KG1 (cell line): ENCODE measurements at regions not wholly inside any gene's neighbourhood (a gene's known extent, or its start where the extent isn't known, plus 50 kb on each side); places are given as distances from the start of the nearest gene placed in this dataset.
"Not testable (repeated sequence)": the region's sequence is repeated elsewhere in the genome, so short reads cannot be mapped to it uniquely, and the experiment has no call there.

Source experiments
- DNase-seq: peaks from one replicate; lab custom pipeline; 2025; lab: John Stamatoyannopoulos, UW

DNA sequence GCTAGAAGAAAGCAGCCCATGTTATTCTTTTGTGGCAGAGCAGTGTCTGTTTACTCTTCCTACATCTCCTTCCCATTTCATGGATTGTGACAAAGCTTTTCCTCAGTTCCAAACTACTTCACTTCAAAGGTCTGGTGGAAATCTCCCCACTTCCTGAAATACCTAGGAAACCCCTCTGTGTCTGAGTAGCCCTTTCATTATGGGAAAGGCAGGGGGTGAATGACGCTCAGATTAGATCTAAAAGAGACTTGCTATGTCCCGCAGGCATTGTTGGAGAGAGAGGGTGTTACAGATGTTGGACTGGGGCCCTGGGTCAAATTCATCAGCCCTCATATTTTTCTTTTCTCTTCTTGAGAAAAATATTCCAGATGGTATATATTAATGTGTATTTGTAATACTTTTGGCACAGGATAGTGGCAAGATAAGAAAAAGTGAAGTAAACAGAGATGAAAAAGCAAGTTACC is 675.0 kb downstream of the IRS1 start:
- DNase-seq, result no peak

DNA sequence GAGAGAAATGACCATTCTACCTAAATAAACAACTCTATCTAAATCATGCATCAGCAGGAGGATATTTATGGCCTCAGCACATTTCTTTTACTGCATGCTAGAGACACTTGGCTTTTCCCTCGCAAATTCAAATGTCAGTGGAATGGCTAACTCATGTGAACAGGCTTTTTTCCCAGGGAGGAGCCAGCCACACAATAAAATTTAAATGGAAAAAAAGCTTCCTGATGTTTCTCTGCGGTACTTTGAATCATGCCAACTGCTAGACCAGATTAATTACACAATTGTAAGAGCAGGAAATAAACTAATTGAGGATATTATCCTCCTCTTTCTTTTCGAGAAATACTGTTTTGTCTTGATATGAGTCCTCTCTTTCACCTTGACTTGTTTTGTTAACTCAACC is 676.3 kb downstream of the IRS1 start:
- DNase-seq, result no peak

DNA sequence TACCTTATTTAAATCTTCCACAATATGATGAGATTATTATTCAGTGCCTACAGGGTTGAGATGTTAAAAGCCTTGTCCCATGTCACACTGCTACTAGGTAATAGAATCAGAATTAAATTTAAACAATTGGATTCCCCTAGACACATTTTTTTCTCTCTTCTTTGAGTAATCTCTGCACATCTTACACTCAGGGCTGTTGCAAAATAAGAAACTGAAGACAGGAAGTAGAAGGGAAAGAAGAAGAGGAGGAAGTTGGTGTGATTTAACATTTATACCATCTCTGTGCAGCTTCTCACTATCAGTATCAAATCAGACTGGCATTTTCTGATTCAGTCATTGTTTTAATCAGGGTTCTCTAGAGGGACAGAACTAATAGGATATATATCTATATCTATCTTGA is 677.6 kb downstream of the IRS1 start:
- DNase-seq, result no peak

DNA sequence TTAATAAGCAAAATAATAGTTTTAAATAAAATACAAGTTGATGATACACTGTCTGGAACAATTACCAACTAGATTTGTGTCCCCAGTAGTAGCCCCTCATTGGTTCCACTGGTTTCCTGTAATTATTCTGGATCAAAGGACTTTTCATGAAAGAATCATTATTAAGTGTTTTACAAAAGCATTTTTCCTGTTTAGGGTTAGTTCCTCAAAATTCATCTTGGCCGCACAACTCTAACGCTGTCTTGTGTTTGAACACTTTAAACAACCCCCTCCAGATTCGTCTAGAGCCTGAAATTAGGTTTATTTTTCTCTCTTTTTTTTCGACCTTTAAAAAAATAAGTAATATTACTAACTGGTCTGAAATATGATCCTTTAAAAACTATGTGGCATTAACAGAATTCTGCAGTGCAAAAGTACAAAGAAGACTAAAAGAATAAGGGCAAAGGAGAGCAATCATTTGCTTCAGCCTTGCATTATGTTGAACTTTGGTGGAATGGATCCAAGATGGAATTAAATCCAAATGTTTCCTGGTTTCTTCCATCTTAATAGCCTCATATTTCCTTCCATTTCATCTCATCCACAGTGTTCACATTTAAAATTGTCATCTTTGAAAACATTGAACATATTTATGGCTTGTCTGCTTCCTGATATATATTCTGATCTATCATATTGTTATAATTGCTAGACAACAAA is 678.4 kb downstream of the IRS1 start:
- DNase-seq, result no peak

DNA sequence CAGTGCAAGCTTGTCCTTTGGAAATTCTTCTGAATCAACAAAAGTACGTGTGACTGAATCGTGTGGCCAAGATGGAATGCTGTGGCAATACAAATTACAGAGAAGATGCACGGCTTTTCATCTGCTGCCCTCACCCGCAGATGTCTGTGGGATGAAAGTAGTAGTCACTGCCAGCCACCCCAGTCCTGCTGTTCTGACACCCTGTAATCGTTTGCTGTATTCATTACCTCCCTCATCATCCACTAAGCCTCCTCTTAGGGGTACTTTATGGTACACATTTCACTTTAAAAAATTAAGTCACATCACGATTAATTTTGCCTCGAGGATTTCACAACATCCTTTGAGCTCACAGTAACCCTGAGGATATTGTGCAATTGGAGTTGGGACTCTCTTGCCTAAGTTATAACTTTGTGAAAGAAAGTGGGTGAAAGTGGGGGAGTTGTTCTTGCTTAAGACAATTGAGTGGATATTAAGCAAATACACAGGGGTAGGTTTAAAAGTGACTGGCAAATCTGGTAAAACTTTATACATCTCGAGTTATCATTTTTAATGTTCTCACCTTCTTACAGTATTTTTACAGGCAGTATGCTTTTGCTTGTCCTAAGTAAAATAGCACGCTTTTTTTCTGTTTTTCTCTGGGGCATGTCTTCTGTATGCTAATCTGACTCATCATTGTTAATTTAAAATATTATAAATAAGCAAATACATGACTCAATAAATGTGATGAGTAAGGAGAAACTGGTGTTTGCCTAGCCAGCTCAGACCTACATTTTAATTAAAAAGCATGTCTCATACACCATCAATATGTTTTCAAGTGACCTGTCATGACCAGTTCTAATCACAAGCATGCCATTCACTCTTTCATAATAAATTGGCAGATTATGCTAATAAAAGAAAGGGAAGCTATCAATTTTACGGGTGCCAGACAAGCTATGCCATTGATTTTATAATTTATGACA is 680.9 kb downstream of the IRS1 start:
- no peak for DNase-seq

DNA sequence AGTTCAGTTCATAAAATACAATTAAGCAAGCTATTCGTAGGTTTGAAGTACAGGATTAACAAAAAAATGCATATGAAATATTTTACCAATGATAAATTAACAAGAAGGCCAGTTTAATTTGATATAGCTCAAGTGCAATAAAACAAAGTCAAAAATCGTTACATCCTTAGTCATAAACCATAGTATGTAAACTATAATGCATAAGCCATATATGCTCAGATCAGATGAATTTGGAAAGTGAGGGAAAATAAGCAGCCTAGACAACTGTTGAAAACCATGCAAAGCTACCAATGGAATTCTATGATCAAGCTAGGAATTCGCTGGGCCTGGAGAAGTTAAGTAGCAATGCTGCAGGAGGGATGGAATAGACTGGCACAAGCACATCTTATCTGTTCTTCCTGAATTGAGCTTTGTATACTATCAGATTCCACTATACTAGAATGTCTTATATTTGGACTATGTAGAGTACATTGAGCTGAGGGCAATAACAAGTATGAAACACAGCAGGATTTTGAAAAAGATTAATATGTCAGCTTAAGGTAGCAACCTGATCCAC is 682.0 kb downstream of the IRS1 start:
- no peak for DNase-seq

DNA sequence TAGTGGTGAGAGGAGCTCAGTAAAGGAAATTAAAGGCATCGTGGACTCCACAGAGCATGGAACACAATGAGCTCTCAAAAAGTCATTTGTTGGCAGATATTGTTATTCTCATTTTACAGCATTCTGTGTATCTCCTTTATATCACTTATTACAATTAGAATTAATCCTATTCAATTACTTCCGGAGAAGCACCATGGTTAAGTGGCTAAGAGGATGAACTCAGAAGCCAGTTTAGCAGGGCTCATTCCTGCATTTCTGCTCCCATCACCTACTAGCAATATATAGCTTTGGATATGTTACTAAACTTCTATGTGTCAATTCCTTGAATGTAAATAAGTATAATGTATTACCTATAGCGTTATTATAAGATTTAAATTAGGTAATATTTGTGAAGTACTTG is 683.3 kb downstream of the IRS1 start:
- no peak for DNase-seq

DNA sequence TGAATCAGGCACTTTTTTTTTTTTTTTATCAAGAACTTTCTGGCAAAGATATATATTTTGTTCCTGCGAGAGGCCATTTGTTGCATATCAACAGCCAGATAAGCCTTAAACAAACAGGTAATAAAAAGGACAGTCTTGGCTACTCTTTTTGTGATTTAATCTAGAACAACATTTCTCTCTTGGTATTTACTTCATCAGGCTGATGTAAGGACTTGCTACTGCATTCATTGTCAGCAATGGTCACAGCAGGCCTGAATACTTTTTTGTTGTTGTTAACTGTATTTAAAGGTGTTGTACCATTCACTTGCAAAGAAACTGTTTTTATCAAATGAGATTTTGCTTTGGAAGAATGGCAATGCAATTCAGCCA is 683.8 kb downstream of the IRS1 start:
- DNase-seq, result no peak

DNA sequence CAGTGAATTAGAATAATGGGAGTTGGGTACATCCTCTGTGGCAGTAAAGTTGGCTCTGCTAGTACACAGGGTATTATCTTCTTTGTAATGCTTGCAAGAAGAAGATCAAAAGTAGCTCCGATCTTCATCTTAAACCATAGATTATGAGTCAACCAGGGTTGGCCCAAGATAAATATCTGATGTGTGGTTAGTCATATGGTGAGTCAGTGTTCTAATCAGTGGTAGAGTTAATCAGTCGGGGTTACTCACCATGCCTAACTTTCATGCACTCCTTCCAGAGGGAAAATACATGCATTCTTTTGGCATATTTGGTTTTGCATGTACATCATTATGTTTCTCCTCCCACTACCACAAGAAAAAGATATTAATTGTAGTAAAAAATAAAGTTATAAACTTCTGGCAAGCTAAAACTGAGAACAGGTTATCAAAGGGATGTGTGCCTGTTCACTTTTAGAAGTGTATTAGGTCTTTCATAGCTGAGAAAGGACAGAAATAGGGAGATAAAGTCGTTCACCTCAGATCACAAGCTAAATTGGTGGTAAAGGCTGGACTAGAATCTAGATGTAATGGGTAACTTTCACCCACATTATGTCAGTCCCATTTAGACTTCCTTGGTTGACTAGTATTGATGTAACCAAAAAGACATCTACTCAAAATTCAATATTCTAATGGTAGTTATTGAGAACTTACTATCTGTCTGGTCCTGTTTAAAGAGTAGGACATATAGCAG is 684.4 kb downstream of the IRS1 start:
- no peak for DNase-seq

DNA sequence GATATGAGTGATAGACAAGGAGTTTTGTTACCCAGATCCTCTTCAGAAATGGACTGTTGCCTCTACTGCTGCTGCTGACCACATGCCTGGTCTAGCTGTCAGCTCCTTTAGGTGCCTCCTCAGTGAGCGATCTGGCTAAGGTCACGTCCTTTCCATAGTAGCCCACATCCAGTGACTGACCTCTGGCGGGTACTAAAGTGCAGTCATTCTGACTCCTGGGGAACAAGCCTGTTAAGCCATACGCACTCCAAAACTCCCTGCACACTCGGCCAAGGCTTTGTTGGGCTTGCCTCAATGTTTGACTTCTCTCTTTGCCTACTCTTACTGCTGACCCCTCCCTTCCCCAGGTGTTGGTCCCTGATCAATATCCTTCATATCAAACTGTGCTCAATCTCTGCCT is 685.2 kb downstream of the IRS1 start:
- DNase-seq, result no peak

DNA sequence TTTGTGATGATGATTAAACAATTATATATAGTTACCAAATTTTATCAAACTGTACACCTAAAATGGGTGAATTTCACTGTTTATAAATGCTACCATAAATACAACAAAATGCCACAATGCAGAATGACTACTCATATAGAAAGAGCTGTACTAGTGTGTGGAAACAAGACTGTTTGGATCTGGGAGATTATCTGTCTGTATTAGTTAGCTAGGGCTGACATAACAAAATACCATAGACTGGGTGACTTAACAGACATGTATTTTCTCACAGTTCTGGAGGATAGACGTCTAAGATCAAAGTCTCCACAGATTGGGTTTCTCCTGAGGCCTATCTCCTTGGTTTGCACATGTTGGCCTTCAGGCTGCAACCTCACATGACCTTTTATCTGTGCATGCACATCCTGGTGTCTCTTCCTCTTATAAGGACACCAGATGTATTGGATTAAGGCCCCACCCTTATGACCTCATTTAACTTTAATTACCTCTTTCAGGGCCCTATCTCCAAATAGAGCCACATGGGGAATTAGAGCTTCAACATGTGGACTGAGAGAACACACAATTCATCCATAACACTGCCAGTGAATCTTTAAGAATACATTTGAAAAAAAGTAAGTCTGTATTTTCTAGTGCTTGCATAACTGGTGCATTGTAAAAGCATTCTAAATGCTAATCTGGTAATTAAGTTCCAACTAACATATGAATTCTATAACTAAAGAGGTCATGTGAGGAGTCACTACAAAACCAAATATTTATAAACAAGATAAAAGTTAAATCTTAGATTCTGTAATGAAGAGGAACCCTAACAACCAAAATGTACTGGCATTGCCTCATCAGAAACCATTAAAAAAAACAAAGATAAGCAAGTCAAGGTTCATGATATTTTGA is 699.6 kb downstream of the NYAP2 start:
- DNase-seq, result no peak

DNA sequence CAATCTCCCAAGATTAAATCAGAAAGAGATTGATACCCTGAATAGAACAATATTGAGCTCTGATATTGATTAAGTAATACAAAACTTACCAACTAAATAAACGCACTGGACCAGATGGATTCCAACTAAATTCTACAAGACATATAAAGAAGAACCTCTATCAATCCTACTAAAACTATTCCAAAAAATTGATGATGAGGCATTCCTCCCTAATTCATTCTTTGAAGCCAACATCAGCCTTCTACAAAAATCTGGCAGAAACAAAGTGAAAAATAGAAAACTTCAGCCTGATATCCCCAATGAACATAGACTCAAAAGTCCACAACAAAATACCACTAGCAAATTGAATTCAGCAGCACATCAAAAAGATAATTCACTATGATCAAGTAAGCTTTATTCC is 695.5 kb downstream of the NYAP2 start:
- DNase-seq, result no peak

DNA sequence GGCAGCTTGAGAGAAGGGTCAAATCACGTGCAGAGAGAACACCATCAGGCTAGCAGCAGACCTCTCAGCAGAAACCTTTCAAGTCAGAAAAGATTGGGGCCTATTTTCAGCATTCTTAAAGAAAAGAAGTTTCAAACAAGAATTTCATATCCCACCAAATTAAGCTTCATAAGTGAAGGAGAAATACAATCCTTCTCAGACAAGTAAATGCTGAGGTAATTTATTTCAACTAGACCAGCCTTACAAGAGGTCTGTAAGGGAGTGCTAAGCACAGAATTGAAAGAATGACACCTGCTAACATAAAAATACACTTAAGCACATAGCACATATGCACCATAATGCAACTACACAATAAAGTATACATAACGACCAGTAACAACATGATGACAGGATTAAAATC is 693.9 kb downstream of the NYAP2 start:
- no peak for DNase-seq

DNA sequence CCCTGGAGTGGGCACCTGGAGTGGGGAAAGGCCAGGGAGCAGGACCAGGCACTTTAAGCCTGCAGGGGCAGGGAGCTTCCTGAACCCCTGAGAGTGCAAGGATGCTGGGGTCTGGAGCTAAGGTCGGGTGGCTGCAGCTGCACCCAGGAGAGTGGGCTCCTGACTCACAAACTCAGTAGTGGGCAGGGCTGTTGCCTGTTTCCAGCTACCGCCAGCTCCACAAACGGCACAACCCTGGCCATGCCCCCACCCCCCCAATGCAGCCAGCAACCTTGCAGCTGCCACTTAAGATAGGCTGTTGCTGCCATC is 688.8 kb downstream of the NYAP2 start:
- no peak for DNase-seq

DNA sequence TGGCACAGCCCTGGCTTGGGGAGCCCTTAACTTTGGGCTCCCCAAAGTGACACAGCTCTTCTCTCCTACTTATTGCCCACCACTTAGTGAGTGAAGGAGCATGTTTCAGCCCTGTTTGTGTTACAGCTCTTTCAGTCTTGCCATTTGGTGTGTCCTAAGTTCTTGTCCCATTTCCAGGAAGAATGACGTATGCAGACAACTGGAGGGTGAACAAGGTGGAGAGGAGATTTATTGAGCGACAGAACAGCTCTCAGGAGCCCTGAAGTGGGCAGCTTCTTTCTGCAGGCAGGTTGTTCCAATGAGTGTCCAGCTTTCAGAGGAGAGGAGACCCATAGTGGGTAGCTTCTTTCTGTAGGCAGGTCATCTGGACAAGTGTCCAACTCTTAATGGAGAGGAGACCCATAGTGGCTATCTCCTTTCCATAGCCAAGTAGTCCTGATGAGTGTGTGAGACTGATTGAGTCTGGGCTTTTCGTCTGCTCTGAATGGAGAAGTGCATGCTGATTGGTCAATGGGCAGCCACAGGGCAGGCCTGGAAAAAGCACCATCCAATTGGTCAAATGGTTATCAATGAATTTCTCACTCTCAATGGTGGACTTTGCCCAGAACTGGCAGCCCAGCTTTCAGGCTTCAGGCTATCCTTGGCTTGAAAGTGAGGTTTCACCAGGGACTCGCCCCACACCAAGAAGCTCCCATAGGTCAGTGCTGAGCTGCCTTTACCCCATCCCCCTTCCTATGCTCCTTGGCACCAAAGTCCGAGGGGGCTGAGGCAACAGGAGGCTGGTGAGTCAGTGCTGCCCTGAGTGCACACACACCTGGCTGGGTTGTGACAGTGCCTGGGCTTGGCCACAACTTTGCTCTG is 688.2 kb downstream of the NYAP2 start:
- no peak for DNase-seq

DNA sequence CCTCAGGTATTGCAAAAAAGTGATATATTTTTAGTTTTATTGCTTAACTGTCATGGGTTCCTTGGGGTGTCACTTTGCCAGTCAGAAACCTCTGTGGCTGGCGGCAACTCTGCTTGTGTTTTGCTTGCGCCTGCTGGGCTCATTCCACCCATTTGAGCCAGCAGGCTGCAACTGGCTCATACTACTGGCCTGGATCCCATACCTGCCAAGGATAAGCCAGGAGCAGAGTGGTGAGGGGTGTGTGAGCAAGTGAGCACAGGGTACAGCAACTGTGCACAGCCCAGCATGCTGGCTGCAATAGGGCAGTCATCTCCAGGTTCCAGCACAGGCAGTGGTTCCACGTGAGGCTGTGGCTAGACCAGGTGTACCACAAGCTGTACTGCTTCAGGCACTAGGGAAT is 687.5 kb downstream of the NYAP2 start:
- DNase-seq, result no peak

DNA sequence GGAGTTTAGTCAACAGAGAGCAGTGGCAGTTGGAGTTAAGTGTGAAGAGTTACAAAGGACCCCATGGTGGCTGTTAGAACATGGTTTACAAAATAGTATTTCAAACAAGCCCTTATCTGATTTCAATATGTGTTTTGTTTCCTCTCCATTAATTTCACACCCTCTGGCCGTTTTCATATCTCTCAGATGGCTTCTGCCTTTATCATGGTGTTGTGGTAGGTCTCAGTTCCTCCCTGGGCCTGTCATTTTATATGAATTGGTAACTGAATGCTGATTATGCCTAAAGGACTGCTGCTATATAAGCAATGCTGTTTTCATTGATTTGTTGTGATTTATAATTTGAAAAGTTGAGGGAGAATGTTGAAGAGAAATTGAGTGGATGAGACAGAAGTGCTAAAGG is 686.7 kb downstream of the NYAP2 start:
- no peak for DNase-seq

DNA sequence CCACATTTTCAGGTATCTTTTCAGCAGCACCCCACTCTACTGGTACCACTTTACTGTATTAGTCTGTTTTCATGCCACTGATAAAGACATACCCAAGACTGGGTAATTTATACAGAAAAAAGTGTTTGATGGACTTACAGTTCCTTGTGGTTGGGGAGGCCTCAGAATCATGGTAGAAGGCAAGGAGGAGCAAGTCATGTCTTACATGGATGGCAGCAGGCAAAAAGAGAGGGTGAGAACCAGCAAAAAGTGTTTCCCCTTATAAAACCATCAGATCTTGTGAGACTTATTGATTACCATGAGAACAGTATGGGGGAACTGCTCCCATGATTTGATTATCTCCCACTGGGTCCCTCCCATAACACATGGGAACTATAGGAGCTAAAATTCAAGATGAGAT is 685.9 kb downstream of the NYAP2 start:
- not testable (repeated sequence) for DNase-seq

DNA sequence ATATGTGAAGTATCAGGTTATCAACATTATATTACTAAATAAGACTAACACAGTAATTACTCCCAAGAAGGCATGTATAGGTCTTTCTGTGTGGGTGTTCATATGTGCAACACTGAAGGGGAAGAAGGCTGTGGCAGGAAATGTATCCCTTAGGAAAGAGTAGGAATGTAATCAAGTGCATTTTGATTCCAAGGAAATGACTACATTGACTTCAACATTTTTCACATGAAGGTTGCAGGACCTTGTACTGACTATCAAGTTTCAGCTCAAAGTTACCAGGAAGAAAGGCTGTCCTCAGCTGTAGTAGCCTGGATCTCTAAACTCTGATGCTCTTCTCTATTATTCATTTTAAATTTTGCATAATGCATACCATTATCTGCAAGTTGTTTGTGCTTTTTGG is 680.8 kb downstream of the NYAP2 start:
- DNase-seq, result no peak

DNA sequence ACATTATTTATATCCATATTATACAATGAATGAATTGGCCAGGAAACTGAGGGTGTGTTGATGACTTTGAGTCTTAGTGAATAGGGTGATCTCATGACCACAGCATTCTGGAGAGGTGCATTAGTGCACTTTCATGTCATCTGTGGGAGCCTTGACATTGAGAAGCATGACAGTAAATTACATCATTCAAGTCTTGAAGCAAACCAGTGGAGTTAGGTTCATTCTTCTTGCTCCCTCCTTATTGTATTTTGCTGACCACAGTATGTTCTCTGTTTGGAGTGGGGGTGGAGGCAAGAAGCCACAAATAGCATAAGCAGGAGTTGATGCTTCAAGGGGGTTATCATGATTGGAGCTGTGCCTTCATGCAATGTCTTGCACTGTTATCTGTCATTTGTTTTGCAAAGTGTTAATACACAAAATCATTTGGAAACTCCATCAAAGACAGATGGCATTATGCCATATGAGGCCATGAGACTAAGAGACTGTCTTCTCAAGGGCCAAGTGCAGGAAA is 680.2 kb downstream of the NYAP2 start:
- no peak for DNase-seq
